ENCODE measurements at regions not wholly inside any gene's neighbourhood (a gene's known extent, or its start where the extent isn't known, plus 50 kb on each side); places are given as distances from the start of the nearest gene placed in this dataset.

GRCh38 chr10:88127269-88127668 is 263.8 kb downstream of the PTEN start:
- no peak for DNase-seq (ENCODE audit: low read depth)
- TF ChIP-seq POLR2A (IDR thresholded peaks at IDR 0.05; ENCODE audit: extremely low read depth, insufficient read length) (no peak), CTCF (IDR thresholded peaks at IDR 0.05; ENCODE audit: low read depth, low read length) (no peak), MAX (IDR thresholded peaks at IDR 0.05; ENCODE audit: low read depth, low read length) (no peak), MYC (IDR thresholded peaks at IDR 0.05; ENCODE audit: low read depth, low read length) (no peak)
- H3K4me3 ChIP-seq (ENCODE audit: low read depth, low read length) = no peak overlapping the region

- no peak for TF ChIP-seq MAX (IDR thresholded peaks at IDR 0.05; ENCODE audit: low read depth, low read length)
- no peak for TF ChIP-seq MYC (IDR thresholded peaks at IDR 0.05; ENCODE audit: low read depth, low read length)
- TF ChIP-seq POLR2A (IDR thresholded peaks at IDR 0.05; ENCODE audit: extremely low read depth, insufficient read length) = no peak
- TF ChIP-seq CTCF (IDR thresholded peaks at IDR 0.05; ENCODE audit: low read depth, low read length) = no peak
- DNase-seq (ENCODE audit: low read depth) = no peak
- no peak overlapping the region for H3K4me3 ChIP-seq (ENCODE audit: low read depth, low read length)
Observed at GRCh38 chr10:88127766-88128165, 264.3 kb downstream of the PTEN start.

- no peak overlapping the region for H3K4me3 ChIP-seq (ENCODE audit: low read depth, low read length)
- TF ChIP-seq MYC (IDR thresholded peaks at IDR 0.05; ENCODE audit: low read depth, low read length) = no peak
- peak; percentile 39 for DNase-seq (ENCODE audit: low read depth)
Observed at GRCh38 chr10:88129013-88129412, 265.6 kb downstream of the PTEN start.

- TF ChIP-seq POLR2A (IDR thresholded peaks at IDR 0.05; ENCODE audit: extremely low read depth, insufficient read length) = no peak
- TF ChIP-seq CTCF (IDR thresholded peaks at IDR 0.05; ENCODE audit: low read depth, low read length) = no peak
- no peak for TF ChIP-seq MAX (IDR thresholded peaks at IDR 0.05; ENCODE audit: low read depth, low read length)
- no peak for TF ChIP-seq MYC (IDR thresholded peaks at IDR 0.05; ENCODE audit: low read depth, low read length)
- no peak for DNase-seq (ENCODE audit: low read depth)
Observed at GRCh38 chr10:88130912-88131311, 267.5 kb downstream of the PTEN start.

GRCh38 chr10:88131511-88132139 is 268.2 kb downstream of the PTEN start:
- no peak for TF ChIP-seq MAX (IDR thresholded peaks at IDR 0.05; ENCODE audit: low read depth, low read length)
- TF ChIP-seq CTCF (IDR thresholded peaks at IDR 0.05; ENCODE audit: low read depth, low read length) = no peak
- no peak for TF ChIP-seq MYC (IDR thresholded peaks at IDR 0.05; ENCODE audit: low read depth, low read length)
- no peak for TF ChIP-seq POLR2A (IDR thresholded peaks at IDR 0.05; ENCODE audit: extremely low read depth, insufficient read length)
- no peak overlapping the region for H3K4me3 ChIP-seq (ENCODE audit: low read depth, low read length)
- DNase-seq (ENCODE audit: low read depth) = no peak

More at GRCh38 chr10:88130912-88131311, 267.5 kb downstream of the PTEN start:
- H3K4me3 ChIP-seq (ENCODE audit: low read depth, low read length) = no peak overlapping the region

GRCh38 chr10:88136712-88137111 is 273.3 kb downstream of the PTEN start:
- no peak for TF ChIP-seq MAX (IDR thresholded peaks at IDR 0.05; ENCODE audit: low read depth, low read length)
- no peak for TF ChIP-seq POLR2A (IDR thresholded peaks at IDR 0.05; ENCODE audit: extremely low read depth, insufficient read length)
- no peak for TF ChIP-seq MYC (IDR thresholded peaks at IDR 0.05; ENCODE audit: low read depth, low read length)
- no peak for DNase-seq (ENCODE audit: low read depth)

More at GRCh38 chr10:88136712-88137111, 273.3 kb downstream of the PTEN start:
- no peak overlapping the region for H3K4me3 ChIP-seq (ENCODE audit: low read depth, low read length)

Data from NB4 (cell line).